CD4-positive, alpha-beta T cell treated with Interleukin-17A for 1 hour (primary cell): ENCODE measurements at regions not wholly inside any gene's neighbourhood (a gene's known extent, or its start where the extent isn't known, plus 50 kb on each side); places are given as distances from the start of the nearest gene placed in this dataset.
"Not testable (repeated sequence)": the region's sequence is repeated elsewhere in the genome, so short reads cannot be mapped to it uniquely, and the experiment has no call there.

ENCODE experiments used
- DNase-seq: peaks from one replicate; pipeline ENCODE4 v3.0.0-alpha.2; 2020

DNA sequence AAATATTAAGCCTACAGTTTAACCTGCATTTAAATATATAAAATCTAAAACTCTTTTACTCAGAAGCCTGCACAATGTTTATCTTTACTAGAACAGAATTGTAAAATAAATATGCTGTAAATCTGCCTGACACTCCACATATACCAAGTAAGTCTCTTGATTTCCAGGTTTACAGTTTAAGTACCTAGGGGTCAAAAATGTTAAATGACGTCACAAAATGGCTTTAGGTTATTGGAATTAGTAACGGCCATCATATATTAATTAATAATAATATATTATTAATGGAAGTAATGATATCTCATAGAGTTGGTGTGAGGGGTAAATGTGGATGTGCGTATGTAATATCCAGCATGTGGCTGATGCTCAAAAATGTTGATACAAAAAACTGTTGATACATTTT, 114.8 kb upstream of the ANO5 start:
- DNase-seq, result no peak

DNA sequence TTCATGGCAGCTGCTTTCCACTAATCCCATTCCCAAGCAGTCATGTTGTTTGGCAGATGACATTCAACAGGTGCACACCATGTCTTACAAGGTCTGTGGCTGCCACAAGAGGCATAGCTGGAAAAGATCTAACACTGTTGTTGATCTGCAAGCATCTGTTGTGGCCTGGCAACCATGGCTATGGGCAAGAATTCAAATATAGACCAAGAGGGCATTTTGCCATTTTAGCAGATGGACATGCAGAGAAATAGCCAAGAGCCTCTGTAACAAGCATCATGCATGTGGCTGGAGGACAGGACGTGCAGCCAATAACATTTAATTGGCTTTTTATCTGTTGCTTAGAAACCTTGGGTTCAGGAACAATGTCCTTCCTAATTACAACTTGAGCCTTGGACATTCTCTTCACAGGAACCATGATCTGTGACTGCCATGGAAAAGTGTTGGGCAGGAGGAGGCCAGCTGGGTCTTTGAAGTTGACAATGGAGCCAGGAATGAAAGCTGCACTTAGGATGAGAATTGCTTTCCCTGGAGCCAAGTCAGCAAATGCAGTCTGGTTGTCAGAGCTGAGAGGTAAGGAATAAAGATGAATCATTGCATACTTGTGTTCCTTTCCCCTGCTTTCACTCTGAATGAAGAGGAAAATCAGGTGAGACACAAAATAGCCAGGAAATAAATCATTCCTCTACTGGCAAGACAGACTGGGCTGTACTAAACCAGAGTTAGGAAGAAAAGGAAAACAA, 113.6 kb upstream of the ANO5 start:
- no peak for DNase-seq

DNA sequence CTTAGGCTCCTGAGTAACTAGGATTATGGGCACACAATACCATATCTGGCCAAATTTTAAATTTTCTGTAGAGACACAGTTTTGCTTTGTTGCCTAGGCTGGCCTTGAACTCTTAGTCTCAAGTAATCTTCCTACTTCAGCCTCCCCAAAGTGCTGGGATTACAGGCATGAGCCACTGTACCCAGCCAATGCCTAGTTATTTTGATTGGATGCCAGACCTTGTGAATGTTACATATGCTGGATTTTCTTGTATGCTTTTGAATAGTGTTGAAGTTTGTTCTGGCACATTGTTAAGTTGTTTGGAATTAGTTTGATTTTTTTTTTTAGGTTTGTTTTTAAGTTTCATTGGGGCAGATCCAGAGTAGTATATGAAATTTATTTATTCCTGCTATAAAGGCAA, 110.7 kb upstream of the ANO5 start:
- no peak for DNase-seq

DNA sequence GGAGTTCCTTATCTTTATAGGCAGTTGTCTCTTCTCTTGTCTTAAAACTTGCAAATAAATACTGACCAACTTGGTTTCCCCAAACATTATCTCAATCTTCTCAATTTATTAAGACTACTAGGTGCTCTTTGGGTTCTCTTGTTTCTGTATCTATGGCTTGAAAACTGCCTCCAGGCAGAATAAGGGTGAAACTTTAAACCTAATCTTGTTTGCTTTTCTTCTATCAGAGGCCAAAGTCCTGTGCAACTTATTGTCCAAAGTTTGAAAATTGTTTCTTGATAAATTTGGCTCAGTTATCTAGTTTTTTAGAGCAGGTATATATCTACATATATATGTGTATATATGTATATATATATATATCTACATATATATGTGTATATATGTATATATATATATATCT, 110.1 kb upstream of the ANO5 start:
- DNase-seq, result no peak

DNA sequence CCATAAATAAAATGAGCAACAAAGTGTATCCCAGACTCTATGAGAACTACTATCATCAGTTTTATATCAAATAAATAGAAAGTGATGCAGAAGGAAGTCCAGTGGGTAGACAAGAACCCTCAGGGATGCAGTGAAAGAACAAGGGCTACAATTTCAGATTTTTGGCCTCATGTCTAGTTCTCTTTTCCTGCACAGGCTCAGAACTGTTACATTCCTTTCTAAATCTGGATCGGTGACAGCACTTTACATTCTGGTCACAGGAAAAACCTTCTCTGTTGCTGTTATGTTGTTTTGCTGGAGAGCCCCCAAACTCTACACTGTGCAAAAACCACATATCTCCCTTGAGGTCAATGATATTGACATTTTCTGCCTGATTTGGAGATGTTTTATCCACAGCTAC, 108.8 kb upstream of the ANO5 start:
- no peak for DNase-seq

DNA sequence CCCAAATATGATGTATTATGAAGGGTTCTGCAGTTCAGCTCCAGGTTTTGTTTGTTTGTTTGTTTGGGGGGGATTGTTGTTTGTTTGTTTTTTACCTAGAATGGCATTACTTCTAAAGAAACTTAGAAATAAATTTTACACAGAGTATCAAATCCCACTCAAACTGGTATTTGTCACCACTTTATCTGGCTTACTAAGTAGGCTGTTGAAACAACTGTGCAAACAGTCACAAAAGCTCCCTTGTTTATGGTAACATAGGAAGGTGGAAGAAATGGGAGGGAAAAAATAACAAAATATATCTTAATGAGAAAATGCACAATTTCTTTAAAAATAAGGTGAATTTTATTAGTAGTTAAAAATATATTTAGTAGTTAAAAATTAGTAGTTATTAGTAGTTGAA, 108.3 kb upstream of the ANO5 start:
- no peak for DNase-seq

DNA sequence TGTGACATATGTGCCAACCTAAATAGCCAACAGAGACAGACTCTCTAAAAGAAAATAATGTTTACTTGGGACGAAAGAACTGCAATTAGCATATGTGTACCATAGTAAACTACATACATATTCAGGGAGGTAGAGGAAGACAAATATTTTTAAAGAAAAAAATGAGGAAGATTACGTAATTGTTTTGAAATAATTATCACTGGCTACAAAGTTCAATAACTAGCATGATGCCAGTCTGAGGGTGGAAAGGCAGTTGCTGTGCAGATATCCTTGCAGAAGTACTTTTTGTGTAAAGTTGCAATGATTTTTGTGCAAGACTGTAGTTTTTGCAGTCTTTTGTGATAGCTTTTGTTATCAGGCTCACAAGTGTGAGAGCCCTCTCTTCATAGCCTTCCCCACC, 103.3 kb upstream of the ANO5 start:
- DNase-seq, result no peak

DNA sequence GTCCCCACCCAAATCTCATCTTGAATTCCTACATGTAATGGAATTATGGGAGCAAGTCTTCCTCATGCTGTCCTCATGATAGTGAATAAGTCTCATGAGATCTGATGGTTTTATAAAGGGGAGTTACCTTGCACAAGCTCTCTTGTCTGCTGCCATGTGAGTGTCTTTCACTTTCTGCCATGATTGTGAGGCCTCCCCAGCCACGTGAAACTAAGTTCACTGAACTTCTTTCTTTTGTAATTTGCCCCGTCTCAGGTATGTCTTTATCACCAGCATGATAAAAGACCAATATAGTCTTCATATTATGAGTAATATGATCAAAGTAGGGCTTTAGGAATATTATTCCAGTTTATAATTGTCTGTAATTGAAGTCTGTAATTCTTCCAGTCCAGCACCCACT, 86.3 kb upstream of the ANO5 start:
- no peak for DNase-seq

DNA sequence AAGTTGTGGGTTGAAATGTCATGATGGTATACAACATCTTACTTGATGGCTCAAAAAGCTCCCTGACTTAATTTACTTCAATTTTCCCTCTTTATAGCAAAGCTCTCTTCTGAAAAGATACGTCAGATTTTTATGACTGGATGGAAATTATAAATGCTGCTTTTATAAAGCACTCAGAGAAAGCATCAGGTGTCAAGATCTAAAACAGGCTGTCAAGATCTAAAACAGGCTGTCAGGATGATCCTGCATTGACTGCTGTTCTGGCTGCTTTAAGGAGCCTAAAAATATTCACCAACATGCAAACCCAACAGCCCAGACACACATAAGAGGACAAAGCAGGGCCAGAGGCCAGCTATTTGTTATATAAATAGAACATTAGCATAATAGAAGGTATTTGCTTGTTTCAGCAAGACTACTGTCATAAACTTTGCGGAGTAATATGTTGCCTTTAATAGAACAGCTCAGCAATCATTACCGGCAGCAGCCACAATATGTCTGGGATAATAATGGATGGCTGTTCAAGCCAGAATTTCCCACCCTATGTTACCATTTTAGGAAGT, 77.3 kb upstream of the ANO5 start:
- DNase-seq, result no peak

DNA sequence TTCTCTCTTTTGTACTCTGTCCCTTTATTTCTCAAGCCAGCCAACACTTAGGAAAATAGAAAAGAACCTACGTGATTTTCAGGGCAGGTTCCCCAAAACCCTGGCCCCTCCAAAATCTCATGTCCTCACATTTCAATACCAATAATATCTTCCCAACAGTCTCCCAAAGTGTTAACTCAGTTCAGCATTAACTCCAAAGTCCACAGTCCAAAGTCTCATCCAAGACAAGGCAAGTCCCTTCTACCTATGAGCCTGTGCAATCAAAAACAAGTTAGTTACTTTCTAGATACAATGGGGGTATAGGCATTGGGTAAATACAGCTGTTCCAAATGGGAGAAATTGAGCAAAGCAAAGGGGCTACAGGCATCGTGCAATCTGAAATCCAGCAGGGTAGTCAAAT, 64.9 kb upstream of the ANO5 start:
- not testable (repeated sequence) for DNase-seq

DNA sequence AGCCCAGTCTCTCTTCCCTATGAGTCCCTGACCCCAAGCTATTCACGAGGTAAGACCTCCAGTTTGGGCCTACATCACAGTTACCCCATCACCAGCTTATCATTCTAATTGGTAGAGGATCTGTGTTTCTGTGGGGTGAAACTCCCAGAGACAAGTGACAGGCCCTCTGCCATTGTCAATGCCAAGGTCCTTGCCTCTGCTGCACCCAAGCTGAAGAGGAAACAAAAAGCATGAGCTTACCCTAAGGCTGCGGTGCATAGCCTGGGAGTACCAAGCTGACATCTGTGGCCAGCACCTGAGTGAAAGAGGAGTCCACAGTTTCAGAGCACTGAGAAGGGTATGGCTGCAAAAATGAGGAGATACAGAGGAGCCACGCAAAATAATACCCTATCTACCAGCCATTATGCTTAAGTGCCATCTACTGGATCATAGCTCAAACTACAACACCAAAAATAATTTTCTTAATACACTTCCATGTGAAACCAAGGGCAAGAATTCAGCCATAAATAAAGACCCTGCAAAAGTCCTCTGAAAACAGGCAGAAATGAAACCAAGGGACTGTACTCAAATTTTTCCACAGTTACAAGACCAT, 62.3 kb upstream of the ANO5 start:
- DNase-seq, result no peak

DNA sequence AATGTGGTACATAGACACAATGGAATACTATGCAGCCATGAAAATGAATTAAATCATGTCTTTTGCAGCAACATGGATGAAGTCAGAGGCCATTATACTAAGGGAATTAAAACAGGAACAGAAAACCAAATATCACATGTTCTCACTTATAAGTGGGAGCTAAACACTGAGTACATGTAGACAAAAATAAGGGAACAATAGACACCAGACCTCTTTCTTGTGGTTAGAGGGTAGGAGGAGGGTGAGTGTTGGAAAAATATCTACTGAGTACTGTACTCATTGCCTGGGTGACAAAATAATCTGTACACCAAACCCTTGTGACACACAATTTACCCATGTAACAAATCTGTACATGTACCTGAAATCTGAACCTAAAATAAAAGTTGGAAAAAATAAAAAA, 59.1 kb upstream of the ANO5 start:
- no peak for DNase-seq

DNA sequence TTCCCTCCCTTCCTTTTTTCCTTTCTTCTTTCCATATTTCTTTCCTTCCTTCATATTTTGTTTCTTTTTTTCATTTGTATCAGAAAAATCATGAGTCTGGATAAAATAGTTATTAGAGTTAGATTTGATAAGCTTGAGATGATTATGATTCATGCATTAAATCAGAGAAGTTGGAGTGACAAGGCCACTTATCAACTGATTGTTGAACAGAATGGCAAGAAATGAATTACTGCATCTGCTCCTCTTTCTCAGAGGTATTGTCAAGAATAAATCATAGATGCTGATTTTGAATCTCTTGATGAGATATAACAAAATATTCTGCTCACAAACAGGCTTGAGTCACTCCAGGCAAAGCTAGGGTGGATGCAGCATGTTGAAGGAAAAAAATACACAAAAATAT, 54.6 kb upstream of the ANO5 start:
- DNase-seq, result no peak
